Aorta (tissue), 5 donors: ENCODE measurements at regions not wholly inside any gene's neighbourhood (a gene's known extent, or its start where the extent isn't known, plus 50 kb on each side); places are given as distances from the start of the nearest gene placed in this dataset.

Experiments
- ATAC-seq: fragments of 200-7000 bp; cut with Tn5 transposase; one replicate; pipeline ENCODE4 v1.9.1; 2022; ENCODE audit warnings: moderate library complexity; ENCODE audit not compliant: low FRiP score
- DNase-seq, 2 donors: peaks; one replicate each; pipeline ENCODE4 v3.0.0-alpha.2; 2020
- H3K27ac ChIP-seq, 2 donors: one replicate each; pipeline ENCODE4 v1.5.1; 2013; ENCODE audit warnings: low read length in 2 of 2, mild to moderate bottlenecking in 2 of 2, moderate library complexity in 2 of 2, control low read depth in 1 of 2, inconsistent platforms in 1 of 2, low read depth in 1 of 2
- H3K27me3 ChIP-seq, 2 donors: one replicate each; pipeline ENCODE4 v1.6.1; 2013; ENCODE audit warnings: control low read depth in 1 of 2, low read length in 1 of 2, mild to moderate bottlenecking in 1 of 2, moderate library complexity in 1 of 2; ENCODE audit not compliant: insufficient read depth in 2 of 2, control insufficient read depth in 1 of 2
- H3K36me3 ChIP-seq, 2 donors: one replicate each; pipeline ENCODE4 v1.6.1; 2013; ENCODE audit warnings: control low read depth in 1 of 2, low read length in 1 of 2, mild to moderate bottlenecking in 1 of 2; ENCODE audit not compliant: insufficient read depth in 2 of 2, control insufficient read depth in 1 of 2
- H3K4me1 ChIP-seq, 2 donors: one replicate each; pipeline ENCODE4 v1.6.1; 2013; ENCODE audit warnings: low read length in 2 of 2, control low read depth in 1 of 2, mild to moderate bottlenecking in 1 of 2, moderate library complexity in 1 of 2; ENCODE audit not compliant: insufficient read depth in 2 of 2, control insufficient read depth in 1 of 2
- H3K4me3 ChIP-seq, 2 donors: one replicate each; pipeline ENCODE4 v1.5.1; 2013; ENCODE audit warnings: low read length in 2 of 2, control low read depth in 1 of 2, mild to moderate bottlenecking in 1 of 2
- H3K9me3 ChIP-seq: one replicate; pipeline ENCODE4 v1.6.1; 2013; ENCODE audit warnings: mild to moderate bottlenecking, low read length; ENCODE audit not compliant: control insufficient read depth
- WGBS, 2 donors: extraction: QIAGEN DNeasy Blood & Tissue Kit; methylation state at CpG; one replicate each; pipeline ENCODE4 v1.1.7; 2013; 5-methylcytosine and 5-hydroxymethylcytosine counted together
- intact Hi-C, 2 donors: fragments of 100-400 bp; cut with DNase I; formaldehyde crosslinking; loops; one replicate each; pipeline versions ENCODE4 v1.14.2 to v1.15.0; 2022
- donor health status: healthy with polysubstance abuse.
- donor health status: Bipolar disorder and iron deficiency.
- donor health status: DM: no; HTN: no; CAD: no.
- donor health status: DM: no; HTN: no; CAD: no.
- donor health status: DM: yes; HTN: yes; CAD: no.

DNA sequence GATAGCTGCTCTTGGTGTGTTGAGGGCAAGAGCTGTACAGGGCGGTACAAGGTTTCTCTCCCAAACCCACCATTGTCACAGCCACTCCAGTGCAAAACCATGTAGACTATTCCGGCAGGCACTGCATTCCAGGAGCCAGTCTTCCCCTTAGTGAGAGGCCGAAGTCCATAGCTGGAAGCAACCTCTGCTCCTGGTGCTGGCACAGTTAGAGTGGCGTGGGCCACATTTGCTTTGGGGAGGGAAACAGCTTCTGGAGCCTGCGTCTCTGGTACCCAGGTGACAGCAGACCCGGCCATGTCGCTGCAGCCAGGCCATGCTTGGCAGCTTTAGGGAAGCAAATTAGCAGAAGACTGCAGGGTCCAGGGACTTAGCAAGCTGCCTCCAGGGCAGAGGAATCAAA, 788.0 kb downstream of the BRD1 start:
- DNase-seq, result peak in 1 of 2 donors; percentile 36
- intact Hi-C loops, result no loop called here
- WGBS, 2 donors, result 45 to 51% methylated on average over 7 of the region's 7 CpGs
- Histone ChIP-seq H3K27me3 (no peaks in the 10 kb centered on the region), H3K27ac (no peak overlapping the region), H3K4me1 (no peaks in the 10 kb centered on the region), H3K36me3 (no peaks in the 10 kb centered on the region), H3K9me3 (no peaks in the 10 kb centered on the region), H3K4me3 (no peak overlapping the region)
- no peak for ATAC-seq

DNA sequence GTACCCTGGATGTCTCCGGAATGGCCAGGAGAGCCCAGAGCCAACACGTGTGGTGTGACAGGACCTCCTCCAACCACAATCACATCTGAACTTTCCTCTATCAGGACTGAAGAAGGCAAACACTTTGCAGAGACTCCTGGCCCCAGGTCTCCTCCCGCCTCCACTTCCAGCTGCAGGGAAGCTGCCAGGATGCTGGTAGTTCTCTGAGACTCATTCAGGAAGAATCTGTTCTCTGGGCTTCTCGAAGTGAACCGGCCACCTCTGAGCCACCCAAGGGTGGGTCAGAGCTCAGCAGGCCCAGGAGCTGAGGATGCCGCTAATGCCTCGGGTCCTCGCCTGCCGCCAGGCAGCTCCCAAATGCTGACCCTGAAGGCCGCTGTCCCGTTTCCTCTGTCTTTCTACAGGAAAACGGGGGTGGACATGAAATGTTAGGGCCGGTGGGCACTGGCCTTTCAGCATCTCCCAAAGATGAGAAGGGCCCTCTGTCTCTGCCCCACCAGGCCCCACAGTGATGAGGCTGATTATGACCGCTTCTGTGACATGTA, 789.9 kb downstream of the BRD1 start:
- no peaks in the 10 kb centered on the region for H3K9me3 ChIP-seq
- H3K36me3 ChIP-seq, result no peaks in the 10 kb centered on the region
- no peaks in the 10 kb centered on the region for H3K27me3 ChIP-seq
- WGBS, 2 donors, result 92 to 93% methylated on average over 14 of the region's 14 CpGs
- peak in 1 of 2 donors; percentile 40 for DNase-seq
- ATAC-seq, result no peak
- H3K27ac ChIP-seq, result no peak overlapping the region
- H3K4me3 ChIP-seq, result no peak overlapping the region
- no peaks in the 10 kb centered on the region for H3K4me1 ChIP-seq
- intact Hi-C loops, result no loop called here

DNA sequence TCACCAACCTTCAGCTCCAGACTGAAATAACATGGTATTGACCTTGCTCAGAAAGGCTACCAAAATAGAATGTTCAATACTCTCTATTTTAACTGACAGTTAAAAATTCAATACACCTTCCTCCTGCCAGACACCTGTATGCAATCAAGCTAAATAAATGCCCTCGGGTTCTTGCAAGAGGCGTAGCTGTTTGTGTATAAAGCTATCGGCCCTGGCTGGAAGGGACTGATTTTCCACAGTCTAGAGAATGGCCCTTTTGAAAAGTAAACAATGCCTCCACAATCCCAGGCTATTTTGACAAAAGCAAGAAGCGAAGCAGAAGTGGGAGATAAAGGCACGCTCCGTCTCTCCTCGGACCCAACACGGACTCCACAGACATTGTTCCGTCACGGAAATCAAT, 791.2 kb downstream of the BRD1 start:
- no peak for DNase-seq
- ATAC-seq, result no peak
- H3K36me3 ChIP-seq, result no peaks in the 10 kb centered on the region
- WGBS, 2 donors, result 73 to 74% methylated on average over 10 of the region's 10 CpGs
- intact Hi-C loops, result no loop called here
- H3K4me1 ChIP-seq, result no peaks in the 10 kb centered on the region
- H3K4me3 ChIP-seq, result no peak overlapping the region
- H3K9me3 ChIP-seq, result no peaks in the 10 kb centered on the region
- no peak overlapping the region for H3K27ac ChIP-seq
- H3K27me3 ChIP-seq, result no peaks in the 10 kb centered on the region

DNA sequence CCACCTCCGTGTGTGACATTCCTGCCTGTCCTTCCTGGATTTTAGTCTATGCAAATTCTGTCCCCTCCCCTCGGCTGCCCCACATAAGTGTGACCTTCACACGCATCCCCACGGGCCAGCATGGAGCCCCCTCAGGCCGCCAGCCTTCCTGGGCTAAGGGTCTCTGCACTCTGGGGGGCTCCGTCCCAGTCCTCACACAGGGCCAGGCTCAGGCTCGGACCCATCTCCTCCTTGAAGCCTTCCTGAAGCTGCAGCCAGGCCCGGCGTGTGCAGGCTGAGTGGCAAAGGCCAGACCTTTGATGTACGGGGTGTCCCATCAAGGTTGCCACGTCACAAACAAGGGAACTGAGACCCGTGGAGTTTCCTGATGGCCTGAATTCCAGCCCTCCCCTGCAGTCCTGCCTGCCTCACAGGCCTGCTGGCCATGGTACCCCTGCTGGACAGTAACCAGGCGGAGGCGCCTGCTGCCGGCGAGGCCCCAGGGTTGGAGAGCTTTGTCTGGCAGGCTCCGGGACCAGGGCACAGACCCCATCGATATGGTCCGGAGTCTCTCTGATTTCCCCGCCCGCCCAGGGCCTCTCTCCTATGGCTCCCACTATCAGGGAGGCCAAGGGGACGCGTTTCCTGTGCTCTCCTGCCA, 791.7 kb downstream of the BRD1 start:
- no peak for ATAC-seq
- intact Hi-C loops, result no loop called here
- Histone ChIP-seq H3K27me3 (no peaks in the 10 kb centered on the region), H3K9me3 (no peaks in the 10 kb centered on the region), H3K27ac (no peak overlapping the region), H3K36me3 (no peaks in the 10 kb centered on the region), H3K4me3 (no peak overlapping the region), H3K4me1 (no peaks in the 10 kb centered on the region)
- 71 to 76% methylated on average over 23 of the region's 23 CpGs for whole genome bisulfite sequencing, 2 donors
- DNase-seq, result peak; percentile 4 to 63

DNA sequence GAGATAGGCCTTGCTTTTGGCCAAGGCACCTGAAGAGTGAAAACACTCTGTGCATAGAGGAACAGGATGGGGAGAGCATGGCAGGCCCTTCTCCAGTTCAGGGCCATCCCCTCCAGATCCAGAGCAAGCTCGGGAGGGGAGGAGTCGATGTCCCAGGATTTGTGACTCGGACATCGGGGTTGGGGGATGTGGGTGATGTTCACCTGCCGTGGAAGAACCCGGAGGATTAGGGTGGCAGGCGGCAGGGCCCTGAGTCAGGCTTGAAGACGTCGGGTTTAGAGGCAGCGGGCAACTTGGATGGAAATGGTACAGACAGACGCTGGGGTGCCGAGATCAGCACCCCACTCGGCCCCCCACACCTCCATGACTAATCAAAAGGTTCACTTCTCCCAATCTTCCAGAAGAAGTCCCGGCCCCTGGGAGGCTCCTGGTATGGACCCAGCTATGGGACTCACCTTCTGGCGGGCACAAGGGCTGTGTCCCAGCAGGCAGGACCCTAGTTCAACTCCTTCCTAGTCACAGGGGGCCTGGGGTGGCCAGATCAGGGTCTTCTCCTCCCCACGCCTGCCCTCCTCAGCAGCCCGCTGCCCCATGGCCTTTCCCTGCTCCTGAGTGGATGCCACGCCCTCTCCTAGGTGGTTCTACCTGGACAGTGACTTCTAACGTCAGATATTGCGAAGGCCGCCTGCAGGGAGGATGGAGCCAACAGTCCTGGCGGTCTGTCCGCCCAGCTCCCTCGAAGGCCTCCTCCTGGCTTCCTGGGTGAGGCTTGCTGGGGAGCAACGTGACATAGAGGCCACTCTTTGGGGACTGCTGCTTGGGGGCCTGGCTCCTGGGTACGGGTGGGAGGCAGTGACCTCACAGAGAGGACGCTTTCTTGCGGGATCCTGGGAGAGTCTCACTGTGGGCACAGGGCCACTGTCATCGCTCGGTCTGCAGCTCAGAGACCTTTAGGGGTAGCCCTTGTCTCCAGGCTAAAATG, 792.5 kb downstream of the BRD1 start:
- Histone ChIP-seq H3K27ac (no peak overlapping the region), H3K27me3 (no peaks in the 10 kb centered on the region), H3K4me3 (no peak overlapping the region), H3K9me3 (no peaks in the 10 kb centered on the region), H3K36me3 (no peaks in the 10 kb centered on the region), H3K4me1 (no peaks in the 10 kb centered on the region)
- WGBS, 2 donors, result 86 to 90% methylated on average over 29 to 30 of the region's 30 CpGs
- no peak for ATAC-seq
- intact Hi-C loops, result no loop called here
- DNase-seq, result peak; percentile 22 to 55

DNA sequence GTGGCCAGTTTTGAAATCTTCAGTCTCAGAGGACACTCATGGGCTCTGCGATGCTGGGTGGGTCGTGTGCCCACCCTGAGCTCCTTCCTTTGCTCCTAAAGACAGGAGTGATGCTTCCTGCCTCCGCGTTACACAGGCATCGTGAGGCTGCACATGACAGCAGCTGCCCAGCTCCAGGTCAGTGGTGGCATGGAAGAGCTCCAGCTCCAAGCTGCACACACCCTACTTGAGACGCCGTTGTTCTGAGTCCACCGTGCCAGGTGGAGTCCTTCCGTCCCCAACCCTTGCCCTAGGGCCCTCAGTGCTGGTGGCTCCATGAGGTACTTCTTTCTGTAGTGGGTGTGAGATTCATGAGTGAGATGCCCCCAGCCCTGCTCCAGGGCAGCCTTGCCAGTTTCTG, 794.1 kb downstream of the BRD1 start:
- 94 to 95% methylated on average over 9 of the region's 9 CpGs for WGBS, 2 donors
- Histone ChIP-seq H3K27ac (no peak overlapping the region), H3K9me3 (no peaks in the 10 kb centered on the region), H3K4me3 (no peak overlapping the region), H3K36me3 (no peaks in the 10 kb centered on the region), H3K4me1 (no peaks in the 10 kb centered on the region), H3K27me3 (no peaks in the 10 kb centered on the region)
- DNase-seq (peak; percentile 6 to 38), ATAC-seq (no peak)
- intact Hi-C loops, result no loop called here

DNA sequence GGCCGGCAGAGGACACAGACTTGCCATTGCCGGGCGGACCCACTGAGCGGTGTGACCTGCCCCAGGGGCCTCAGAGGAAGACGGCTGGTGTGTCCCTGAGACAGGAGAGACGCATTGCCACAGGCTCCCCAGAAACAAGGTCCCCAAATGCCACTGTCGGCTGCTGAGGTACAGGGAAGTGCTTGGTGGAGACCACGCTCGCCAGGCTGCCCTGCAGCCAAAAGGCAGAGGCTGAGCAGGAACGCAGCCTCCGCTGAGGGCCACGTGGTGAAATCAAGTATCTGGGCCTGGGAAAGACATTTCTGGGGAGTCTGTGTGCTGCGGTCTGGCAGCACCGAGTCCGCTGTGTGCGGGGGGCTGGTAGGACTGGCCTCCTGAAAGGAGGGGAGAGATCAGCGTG, 794.9 kb downstream of the BRD1 start:
- Histone ChIP-seq H3K36me3 (no peaks in the 10 kb centered on the region), H3K27ac (no peak overlapping the region), H3K9me3 (no peaks in the 10 kb centered on the region), H3K27me3 (no peaks in the 10 kb centered on the region), H3K4me3 (no peak overlapping the region), H3K4me1 (no peaks in the 10 kb centered on the region)
- 86 to 88% methylated on average over 17 of the region's 17 CpGs for whole genome bisulfite sequencing, 2 donors
- peak; percentile 29 to 41 for DNase-seq
- ATAC-seq, result no peak
- intact Hi-C loops, result no loop called here

DNA sequence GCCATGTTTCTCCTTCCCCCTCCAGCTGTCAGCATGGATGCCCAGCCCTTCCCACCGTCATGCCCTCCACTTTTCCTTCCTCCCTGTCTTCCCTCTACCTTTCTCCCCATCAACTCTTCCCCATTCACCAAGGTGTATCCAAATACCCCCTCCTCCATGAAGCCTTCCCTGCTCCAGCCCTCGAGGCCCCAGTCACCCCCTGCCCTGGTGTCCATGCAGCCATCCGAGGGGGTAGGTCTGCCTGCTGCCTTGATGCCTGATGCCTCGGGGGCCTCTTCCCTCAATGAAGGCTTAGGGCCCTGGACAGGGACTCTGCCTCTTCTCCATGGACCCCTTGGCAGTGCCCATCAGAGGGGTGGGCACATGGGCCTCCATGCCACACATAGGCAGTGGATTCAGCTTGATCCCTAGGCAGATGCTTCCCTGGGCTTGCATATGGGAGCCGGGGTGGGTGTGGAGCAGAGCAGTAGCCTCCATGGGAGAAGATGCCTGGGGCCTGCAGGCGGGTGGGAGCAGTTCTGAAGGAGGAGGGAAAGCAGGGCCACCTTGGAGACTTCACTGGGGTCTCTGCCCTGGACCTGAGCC, 795.8 kb downstream of the BRD1 start:
- no peaks in the 10 kb centered on the region for H3K27me3 ChIP-seq
- no peak overlapping the region for H3K4me3 ChIP-seq
- 60 to 61% methylated on average over 6 of the region's 6 CpGs for WGBS, 2 donors
- no peaks in the 10 kb centered on the region for H3K36me3 ChIP-seq
- ATAC-seq (no peak), DNase-seq (peak; percentile 28 to 59)
- no peaks in the 10 kb centered on the region for H3K9me3 ChIP-seq
- no peak overlapping the region for H3K27ac ChIP-seq
- H3K4me1 ChIP-seq, result no peaks in the 10 kb centered on the region
- intact Hi-C loops, result no loop called here
